ENCODE measurements at regions not wholly inside any gene's neighbourhood (a gene's known extent, or its start where the extent isn't known, plus 50 kb on each side); places are given as distances from the start of the nearest gene placed in this dataset.
"Not testable (repeated sequence)": the region's sequence is repeated elsewhere in the genome, so short reads cannot be mapped to it uniquely, and the experiment has no call there.

- H3K9ac ChIP-seq (replicated peaks in 1 of 4; ENCODE audit: extremely low read depth in 1 of 4, low read depth in 3 of 4, low read length in 3 of 4); H2AK5ac ChIP-seq (ENCODE audit: low read depth, low read length); H3K4me2 ChIP-seq (ENCODE audit: insufficient read depth in 1 of 2, low read depth in 2 of 2, low read length in 2 of 2); H3K27me3 ChIP-seq (replicated peaks in 1 of 4; ENCODE audit: control insufficient read depth in 3 of 4, extremely low read depth in 1 of 4, insufficient read depth in 3 of 4, low read length in 3 of 4); H3K79me2 ChIP-seq (ENCODE audit: control insufficient read depth in 1 of 2, insufficient read depth in 2 of 2, low read length in 2 of 2); H3K79me1 ChIP-seq (ENCODE audit: low read depth, low read length); H3K4ac ChIP-seq (replicated peaks; ENCODE audit: insufficient read length, low read depth, low read length); H3K14ac ChIP-seq (ENCODE audit: insufficient read length); H3K56ac ChIP-seq (replicated peaks; ENCODE audit: insufficient read length, low read depth, low read length); H4K20me1 ChIP-seq (replicated peaks in 1 of 2; ENCODE audit: control insufficient read depth in 1 of 2, insufficient read depth in 2 of 2, low read length in 2 of 2); H3K23me2 ChIP-seq (ENCODE audit: low read depth, low read length); H4K91ac ChIP-seq (replicated peaks; ENCODE audit: insufficient read length, low read length); H3K36me3 ChIP-seq (ENCODE audit: control insufficient read depth in 2 of 4, insufficient read depth in 4 of 4, low read length in 3 of 4); H4K5ac ChIP-seq (ENCODE audit: insufficient read length, low read depth, low read length); H3K23ac ChIP-seq (ENCODE audit: insufficient read length); H2AFZ ChIP-seq (ENCODE audit: low read length); H2BK20ac ChIP-seq (ENCODE audit: low read length); POLR2A ChIA-PET (ENCODE audit: partially characterized antibody); H2BK15ac ChIP-seq (ENCODE audit: low read length); H3K4me3 ChIP-seq (ENCODE audit: extremely low read depth in 1 of 4, insufficient read depth in 2 of 4, low read depth in 3 of 4, low read length in 4 of 4); H3K9me3 ChIP-seq (ENCODE audit: insufficient read depth in 2 of 2, low read depth in 1 of 2, low read length in 1 of 2); H2BK120ac ChIP-seq (replicated peaks; ENCODE audit: low read depth, low read length); H2BK5ac ChIP-seq (ENCODE audit: low read depth, low read length); DNase-seq (ENCODE audit: low read depth in 1 of 2, low spot score in 2 of 2); H3K27ac ChIP-seq (ENCODE audit: low read depth, low read length); FAIRE-seq: not testable (repeated sequence)
- WGBS, 2 experiments (ENCODE audit: extremely low coverage in 1 of 2, insufficient coverage in 1 of 2, insufficient read length in 1 of 2, insufficient replicate concordance in 2 of 2, low coverage in 1 of 2, low lambda C conversion rate in 2 of 2, missing lambda C conversion rate in 1 of 2) = 82% methylated on average over 10 of the region's 29 CpGs; no CpG with 5 or more reads in 1 of the 2 experiments
- Histone ChIP-seq H2BK12ac (ENCODE audit: low read depth, low read length) (peak overlapping the region; percentile 68; the same call in 1 of the 2 replicates), H3K18ac (ENCODE audit: extremely low read depth, low read length) (peak overlapping the region; percentile 78), H4K8ac (ENCODE audit: extremely low read depth, insufficient read depth, low read length) (peak overlapping the region; percentile 25; the same call in 1 of the 2 replicates), H3K4me1 (replicated peaks in 1 of 4; ENCODE audit: control insufficient read depth in 3 of 4, insufficient read depth in 4 of 4, low read length in 3 of 4) (peaks cover 0 to 16% (median 7%) of the 10 kb centered on the region in 4 experiments; a peak in 6 of 7 replicates)
- CTCF ChIA-PET (ENCODE audit: partially characterized antibody) = interaction anchor here (1.4 kb wide), 1 partner anchor 10 kb away, joined by 5 read pairs; no protein-coding TSS in a partner anchor
These were observed 83.5 kb upstream of the SFSWAP start for GRCh38 chr12:131627151-131628022.

All from H1 (cell line).